Ovary (tissue), 3 donors: ENCODE measurements at regions not wholly inside any gene's neighbourhood (a gene's known extent, or its start where the extent isn't known, plus 50 kb on each side); places are given as distances from the start of the nearest gene placed in this dataset.

ENCODE experiments used
- EP300 ChIP-seq: sonication (generic); formaldehyde crosslinking; IDR thresholded peaks from one replicate; pipeline ENCODE4 v1.6.1; 2017; ENCODE audit warnings: antibody characterized with exemption
- POLR2A ChIP-seq: fragments of 450-650 bp; IDR thresholded peaks from one replicate; pipeline ENCODE4 v1.6.1; 2017; ENCODE audit warnings: antibody characterized with exemption, mild to moderate bottlenecking, moderate library complexity
- TF ChIP-seq, protein P1 (sequence below), 3 donors: fragments of 450-650 bp in 2 of 3; fragments of 200-600 bp in 1 of 3; IDR thresholded peaks; one replicate each; pipeline versions ENCODE4 v1.5.1 to v1.8.0; 2016 to 2022; ENCODE audit warnings: antibody characterized with exemption in 3 of 3, mild to moderate bottlenecking in 1 of 3
- donor health status: DM: no; HTN: no; CAD: no.

DNA sequence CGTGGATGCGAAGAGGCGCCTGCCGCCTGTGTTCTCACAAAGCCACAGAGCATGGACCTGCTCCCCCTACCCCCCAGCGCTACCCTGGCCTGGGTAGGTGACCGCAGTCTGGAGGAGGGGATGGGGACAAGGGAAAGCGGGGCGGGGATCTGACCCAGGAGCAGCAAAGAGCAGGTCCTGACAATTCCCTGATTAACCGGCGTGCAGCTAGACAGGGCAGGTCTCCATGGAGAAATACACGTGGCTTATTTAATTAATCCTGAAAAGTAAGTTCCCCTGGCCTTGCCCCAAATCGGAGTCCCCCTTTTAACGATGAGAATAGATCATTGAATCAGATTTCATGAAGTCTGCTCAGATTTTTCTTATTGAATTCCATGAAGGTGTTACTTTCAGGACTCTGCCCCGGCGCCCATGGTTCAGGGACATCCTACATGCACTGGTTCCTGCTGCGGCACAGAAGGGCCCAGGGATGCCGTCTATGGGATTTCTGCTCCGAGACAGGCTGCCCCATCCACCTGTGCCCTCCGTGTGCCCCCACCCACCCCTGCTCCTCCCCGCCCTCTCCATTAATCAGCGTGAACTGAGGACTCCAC, 251.0 kb upstream of the SFSWAP start:
- TF ChIP-seq, protein P1, sequence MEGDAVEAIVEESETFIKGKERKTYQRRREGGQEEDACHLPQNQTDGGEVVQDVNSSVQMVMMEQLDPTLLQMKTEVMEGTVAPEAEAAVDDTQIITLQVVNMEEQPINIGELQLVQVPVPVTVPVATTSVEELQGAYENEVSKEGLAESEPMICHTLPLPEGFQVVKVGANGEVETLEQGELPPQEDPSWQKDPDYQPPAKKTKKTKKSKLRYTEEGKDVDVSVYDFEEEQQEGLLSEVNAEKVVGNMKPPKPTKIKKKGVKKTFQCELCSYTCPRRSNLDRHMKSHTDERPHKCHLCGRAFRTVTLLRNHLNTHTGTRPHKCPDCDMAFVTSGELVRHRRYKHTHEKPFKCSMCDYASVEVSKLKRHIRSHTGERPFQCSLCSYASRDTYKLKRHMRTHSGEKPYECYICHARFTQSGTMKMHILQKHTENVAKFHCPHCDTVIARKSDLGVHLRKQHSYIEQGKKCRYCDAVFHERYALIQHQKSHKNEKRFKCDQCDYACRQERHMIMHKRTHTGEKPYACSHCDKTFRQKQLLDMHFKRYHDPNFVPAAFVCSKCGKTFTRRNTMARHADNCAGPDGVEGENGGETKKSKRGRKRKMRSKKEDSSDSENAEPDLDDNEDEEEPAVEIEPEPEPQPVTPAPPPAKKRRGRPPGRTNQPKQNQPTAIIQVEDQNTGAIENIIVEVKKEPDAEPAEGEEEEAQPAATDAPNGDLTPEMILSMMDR (IDR thresholded peaks at IDR 0.05), result no peak
- TF ChIP-seq POLR2A, result no peak
- TF ChIP-seq EP300, result no peak
